Endothelial cell of umbilical vein (primary cell): ENCODE measurements at regions not wholly inside any gene's neighbourhood (a gene's known extent, or its start where the extent isn't known, plus 50 kb on each side); places are given as distances from the start of the nearest gene placed in this dataset.

ENCODE experiments used
- BruUV-seq: library from RNA; stranded (reverse); fragments of 400-500 nt; replicated peaks from 2 replicates; lab custom pipeline; 2021; lab: Mats Ljungman, UMichigan
- CTCF ChIA-PET: fragments of 300-600, 350-600 bp; sonication (Branson Sonifier 250); formaldehyde crosslinking; loops from one replicate; lab custom pipeline; 2021; ENCODE audit warnings: antibody characterized with exemption, inconsistent platforms; lab: Charles Lee
- POLR2A ChIA-PET: fragments of 300-600, 350-600 bp; sonication (Branson Sonifier 250); formaldehyde crosslinking; loops from one replicate; lab custom pipeline; 2021; ENCODE audit warnings: antibody characterized with exemption, inconsistent platforms; lab: Charles Lee
- DNase-seq: peaks from one replicate; pipeline ENCODE4 v3.0.0-alpha.2; 2011; ENCODE audit warnings: low read depth, low spot score
- FAIRE-seq: peaks from 2 replicates; lab custom pipeline; 2011; peaks lifted over from hg19 to GRCh38; lab: Jason Lieb, UNC
- H2AFZ ChIP-seq: 2 replicates; pipeline ENCODE4 v1.6.0; 2012; ENCODE audit warnings: low read depth, low read length, control low read depth, inconsistent platforms
- H3K27ac ChIP-seq: 2 replicates; pipeline ENCODE4 v1.5.1; 2011; ENCODE audit warnings: low read depth, mild to moderate bottlenecking, control low read depth, low read length, moderate library complexity; ENCODE audit not compliant: insufficient read depth
- H3K27me3 ChIP-seq, 2 experiments: 2 replicates each; pipeline versions ENCODE4 v1.6.0 to v1.6.1; 2011; ENCODE audit warnings: low read length in 2 of 2, mixed read lengths in 1 of 2; ENCODE audit not compliant: control insufficient read depth in 2 of 2, insufficient read depth in 2 of 2
- H3K36me3 ChIP-seq, 2 experiments: 2 replicates in 1 of 2; 3 replicates in 1 of 2; pipeline ENCODE4 v1.5.1; 2011; ENCODE audit warnings: low read length in 2 of 2, mild to moderate bottlenecking in 1 of 2, moderate library complexity in 1 of 2; ENCODE audit not compliant: control insufficient read depth in 2 of 2, insufficient read depth in 2 of 2; ENCODE audit errors: extremely low read depth in 1 of 2
- H3K4me1 ChIP-seq: 3 replicates; pipeline ENCODE4 v1.5.1; 2011; ENCODE audit warnings: mild to moderate bottlenecking, low read length; ENCODE audit not compliant: control insufficient read depth, insufficient read depth; ENCODE audit errors: extremely low read depth
- H3K4me2 ChIP-seq: 2 replicates; pipeline ENCODE4 v1.6.1; 2011; ENCODE audit warnings: low read length, control low read depth, mixed read lengths; ENCODE audit not compliant: insufficient read depth
- H3K4me3 ChIP-seq, 3 experiments: fragments of 200-600 bp in 1 of 3; sonication (generic), shearing (Covaris generic) in 1 of 3; replicated peaks in 1 of 3; 2 replicates each; pipeline ENCODE4 v1.5.1; 2011 to 2016; ENCODE audit warnings: control low read depth in 3 of 3, low read length in 3 of 3, mild to moderate bottlenecking in 2 of 3, inconsistent platforms in 1 of 3, low read depth in 1 of 3, moderate library complexity in 1 of 3; ENCODE audit not compliant: insufficient read depth in 1 of 3
- H3K79me2 ChIP-seq: 2 replicates; pipeline ENCODE4 v1.6.0; 2012; ENCODE audit warnings: low read length, inconsistent platforms; ENCODE audit not compliant: control insufficient read depth, insufficient read depth
- H3K9ac ChIP-seq: replicated peaks from 2 replicates; pipeline ENCODE3; 2011; ENCODE audit warnings: low read length, control low read depth; ENCODE audit not compliant: insufficient read depth; ENCODE audit errors: extremely low read depth
- H3K9me1 ChIP-seq: replicated peaks from 3 replicates; pipeline ENCODE4 v1.6.0; 2011; ENCODE audit warnings: mild to moderate bottlenecking, low read length; ENCODE audit not compliant: control insufficient read depth, insufficient read depth; ENCODE audit errors: extremely low read depth
- H3K9me3 ChIP-seq: replicated peaks from 2 replicates; pipeline ENCODE4 v1.5.1; 2012; ENCODE audit warnings: low read length, inconsistent platforms; ENCODE audit not compliant: control insufficient read depth, insufficient read depth
- H4K20me1 ChIP-seq: replicated peaks from 2 replicates; pipeline ENCODE3; 2011; ENCODE audit warnings: mild to moderate bottlenecking, low read length; ENCODE audit not compliant: control insufficient read depth, insufficient read depth; ENCODE audit errors: extremely low read depth
- EZH2 ChIP-seq: IDR thresholded peaks from 2 replicates; pipeline ENCODE4 v1.6.1; 2012; ENCODE audit warnings: borderline replicate concordance, low read depth, mild to moderate bottlenecking, moderate library complexity, low read length, inconsistent platforms; ENCODE audit not compliant: severe bottlenecking
- FOS ChIP-seq: IDR thresholded peaks from 2 replicates; pipeline ENCODE4 v1.6.1; 2011; ENCODE audit warnings: mild to moderate bottlenecking, low read length, moderate library complexity, borderline replicate concordance; ENCODE audit not compliant: insufficient read depth
- GATA2 ChIP-seq: IDR thresholded peaks from 2 replicates; pipeline ENCODE4 v1.7.0; 2011; ENCODE audit warnings: low read depth, mild to moderate bottlenecking, moderate library complexity, mixed read lengths, low read length; ENCODE audit not compliant: insufficient read length, insufficient read depth
- JUN ChIP-seq: IDR thresholded peaks from 2 replicates; pipeline ENCODE4 v1.6.1; 2011; ENCODE audit warnings: borderline replicate concordance, low read depth; ENCODE audit not compliant: insufficient read length, insufficient read depth
- MYC ChIP-seq: IDR thresholded peaks from one replicate; pipeline ENCODE4 v1.6.1; 2011; ENCODE audit warnings: mild to moderate bottlenecking, low read depth, low read length
- POLR2A ChIP-seq: IDR thresholded peaks from 2 replicates; pipeline ENCODE4 v1.6.1; 2012; ENCODE audit warnings: low read depth, mild to moderate bottlenecking, control low read depth, low read length
- POLR2AphosphoS5 ChIP-seq: IDR thresholded peaks from 2 replicates; pipeline ENCODE4 v1.6.1; 2012; ENCODE audit warnings: low read depth, mild to moderate bottlenecking, control low read depth, low read length, moderate library complexity; ENCODE audit not compliant: insufficient read depth
- dilution Hi-C: fragments of 300-500 bp; cut with MboI; formaldehyde crosslinking; loops from one replicate; pipeline ENCODE4 v1.15.0; 2019; ENCODE audit warnings: low sequenced_read_pairs; ENCODE audit not compliant: extremely low pct_ligation_motif_present
- intact Hi-C: fragments of 100-400 bp; cut with micrococcal nuclease; formaldehyde crosslinking; loops from one replicate; pipeline ENCODE4 v1.10.0; 2022
- TF ChIP-seq, protein P1 (sequence below): IDR thresholded peaks from 2 replicates; pipeline ENCODE4 v1.6.1; 2011; ENCODE audit not compliant: insufficient read depth, insufficient read length
- TF ChIP-seq, protein P2 (sequence below), 2 donors: IDR thresholded peaks; 1 replicate in 1 of 2; 2 replicates in 1 of 2; pipeline ENCODE4 v1.5.1; 2011; ENCODE audit warnings: low read length in 2 of 2, mild to moderate bottlenecking in 2 of 2, moderate library complexity in 2 of 2, control low read depth in 1 of 2, inconsistent platforms in 1 of 2, low read depth in 1 of 2; ENCODE audit not compliant: insufficient read depth in 1 of 2; ENCODE audit errors: extremely low read depth in 1 of 2

DNA sequence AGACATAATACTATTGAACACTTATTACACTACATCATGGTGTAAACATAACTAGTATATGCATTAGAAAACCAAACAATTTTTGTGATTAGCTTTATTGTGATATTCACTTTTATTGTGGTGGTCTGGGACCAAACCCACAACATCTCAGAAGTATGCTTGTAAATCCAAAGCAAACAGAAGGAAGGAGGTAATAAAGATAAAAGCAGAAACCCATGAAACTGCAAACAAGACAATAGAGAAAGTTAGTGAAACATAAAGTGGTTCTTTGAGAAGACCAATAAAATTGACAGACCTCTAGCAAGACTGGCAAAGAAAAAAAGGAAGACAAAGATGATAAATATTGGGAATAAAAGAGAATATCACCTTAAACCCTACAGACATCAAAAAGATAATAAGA lies 268.3 kb downstream of the RPAP3 start:
- Histone ChIP-seq H3K9me3 (no peaks in the 10 kb centered on the region), H3K9ac (no peak overlapping the region), H3K79me2 (no peaks in the 10 kb centered on the region), H3K9me1 (no peaks in the 10 kb centered on the region), H2AFZ (no peak overlapping the region), H3K27ac (no peak overlapping the region), H4K20me1 (no peaks in the 10 kb centered on the region), H3K4me1 (no peaks in the 10 kb centered on the region), H3K4me2 (no peak overlapping the region), H3K4me3 (no peak overlapping the region), H3K36me3 (no peaks in the 10 kb centered on the region), H3K27me3 (no peaks in the 10 kb centered on the region)
- DNase-seq, result no peak
- intact Hi-C loops, result no loop called here
- no peak for FAIRE-seq
- POLR2A ChIA-PET, result no interaction called here
- BruUV-seq, result no TSS peak
- dilution Hi-C loops, result no loop called here
- CTCF ChIA-PET, result no interaction called here
- no peak for TF ChIP-seq EZH2
- no peak for TF ChIP-seq MYC
- TF ChIP-seq GATA2, result no peak
- TF ChIP-seq, protein P1, sequence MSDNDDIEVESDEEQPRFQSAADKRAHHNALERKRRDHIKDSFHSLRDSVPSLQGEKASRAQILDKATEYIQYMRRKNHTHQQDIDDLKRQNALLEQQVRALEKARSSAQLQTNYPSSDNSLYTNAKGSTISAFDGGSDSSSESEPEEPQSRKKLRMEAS, result no peak
- TF ChIP-seq FOS, result no peak
- TF ChIP-seq POLR2AphosphoS5, result no peak
- TF ChIP-seq, protein P2, sequence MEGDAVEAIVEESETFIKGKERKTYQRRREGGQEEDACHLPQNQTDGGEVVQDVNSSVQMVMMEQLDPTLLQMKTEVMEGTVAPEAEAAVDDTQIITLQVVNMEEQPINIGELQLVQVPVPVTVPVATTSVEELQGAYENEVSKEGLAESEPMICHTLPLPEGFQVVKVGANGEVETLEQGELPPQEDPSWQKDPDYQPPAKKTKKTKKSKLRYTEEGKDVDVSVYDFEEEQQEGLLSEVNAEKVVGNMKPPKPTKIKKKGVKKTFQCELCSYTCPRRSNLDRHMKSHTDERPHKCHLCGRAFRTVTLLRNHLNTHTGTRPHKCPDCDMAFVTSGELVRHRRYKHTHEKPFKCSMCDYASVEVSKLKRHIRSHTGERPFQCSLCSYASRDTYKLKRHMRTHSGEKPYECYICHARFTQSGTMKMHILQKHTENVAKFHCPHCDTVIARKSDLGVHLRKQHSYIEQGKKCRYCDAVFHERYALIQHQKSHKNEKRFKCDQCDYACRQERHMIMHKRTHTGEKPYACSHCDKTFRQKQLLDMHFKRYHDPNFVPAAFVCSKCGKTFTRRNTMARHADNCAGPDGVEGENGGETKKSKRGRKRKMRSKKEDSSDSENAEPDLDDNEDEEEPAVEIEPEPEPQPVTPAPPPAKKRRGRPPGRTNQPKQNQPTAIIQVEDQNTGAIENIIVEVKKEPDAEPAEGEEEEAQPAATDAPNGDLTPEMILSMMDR (IDR thresholded peaks at IDR 0.05; ENCODE audit: extremely low read depth in 1 of 2, insufficient read depth in 1 of 2, low read depth in 1 of 2, low read length in 2 of 2), result no peak
- no peak for TF ChIP-seq POLR2A
- no peak for TF ChIP-seq JUN
